ENCODE measurements at regions not wholly inside any gene's neighbourhood (a gene's known extent, or its start where the extent isn't known, plus 50 kb on each side); places are given as distances from the start of the nearest gene placed in this dataset.

DNA sequence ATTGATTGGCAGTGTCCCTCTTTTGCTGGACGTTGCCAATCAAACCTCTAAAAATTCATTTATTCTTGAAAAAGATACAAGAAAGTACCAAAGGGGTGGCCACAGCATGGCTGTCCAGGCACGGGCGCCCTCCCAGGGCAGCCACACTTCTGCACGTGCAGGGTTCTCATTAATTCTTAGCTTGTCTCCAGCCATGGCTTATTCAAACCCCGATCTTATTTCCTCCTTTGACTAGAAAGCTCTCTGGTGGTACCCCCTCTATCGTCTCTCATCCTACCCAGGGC, 123.9 kb downstream of the CTTN start:
- TF ChIP-seq POLR2A (IDR thresholded peaks at IDR 0.05): no peak
- TF ChIP-seq, protein P1, sequence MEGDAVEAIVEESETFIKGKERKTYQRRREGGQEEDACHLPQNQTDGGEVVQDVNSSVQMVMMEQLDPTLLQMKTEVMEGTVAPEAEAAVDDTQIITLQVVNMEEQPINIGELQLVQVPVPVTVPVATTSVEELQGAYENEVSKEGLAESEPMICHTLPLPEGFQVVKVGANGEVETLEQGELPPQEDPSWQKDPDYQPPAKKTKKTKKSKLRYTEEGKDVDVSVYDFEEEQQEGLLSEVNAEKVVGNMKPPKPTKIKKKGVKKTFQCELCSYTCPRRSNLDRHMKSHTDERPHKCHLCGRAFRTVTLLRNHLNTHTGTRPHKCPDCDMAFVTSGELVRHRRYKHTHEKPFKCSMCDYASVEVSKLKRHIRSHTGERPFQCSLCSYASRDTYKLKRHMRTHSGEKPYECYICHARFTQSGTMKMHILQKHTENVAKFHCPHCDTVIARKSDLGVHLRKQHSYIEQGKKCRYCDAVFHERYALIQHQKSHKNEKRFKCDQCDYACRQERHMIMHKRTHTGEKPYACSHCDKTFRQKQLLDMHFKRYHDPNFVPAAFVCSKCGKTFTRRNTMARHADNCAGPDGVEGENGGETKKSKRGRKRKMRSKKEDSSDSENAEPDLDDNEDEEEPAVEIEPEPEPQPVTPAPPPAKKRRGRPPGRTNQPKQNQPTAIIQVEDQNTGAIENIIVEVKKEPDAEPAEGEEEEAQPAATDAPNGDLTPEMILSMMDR (IDR thresholded peaks at IDR 0.05): no peak
